NCI-H1092 (cell line): ENCODE measurements at regions not wholly inside any gene's neighbourhood (a gene's known extent, or its start where the extent isn't known, plus 50 kb on each side); places are given as distances from the start of the nearest gene placed in this dataset.

Source experiments
- DNase-seq: peaks from one replicate; lab custom pipeline; 2025; lab: John Stamatoyannopoulos, UW

GRCh38 chr6:142561511-142562265 is 259.9 kb downstream of the ADGRG6 start:
- DNase-seq, result no peak

DNA sequence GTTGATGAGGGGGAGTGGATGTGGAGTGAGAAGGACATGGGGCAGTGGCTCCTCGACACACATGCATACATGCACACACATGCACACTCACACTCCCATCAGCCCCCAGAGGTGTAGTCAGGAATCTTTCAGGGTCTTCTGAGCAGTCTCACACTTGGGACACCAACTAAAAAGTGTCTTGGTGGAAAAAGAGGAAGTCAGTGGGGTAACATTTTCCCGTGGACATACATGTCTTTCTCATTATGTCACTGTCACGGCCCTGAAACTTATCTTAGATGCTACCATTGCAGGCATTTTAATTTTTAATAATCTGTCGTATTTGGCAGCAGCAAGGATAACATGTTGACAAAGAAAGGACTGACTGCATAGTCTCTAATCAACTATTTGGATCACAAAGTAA is 261.1 kb downstream of the ADGRG6 start:
- DNase-seq, result no peak

GRCh38 chr6:142566628-142567396 is 265.0 kb downstream of the ADGRG6 start:
- DNase-seq, result peak; percentile 1

GRCh38 chr6:142567461-142567860 is 265.7 kb downstream of the ADGRG6 start:
- no peak for DNase-seq

DNA sequence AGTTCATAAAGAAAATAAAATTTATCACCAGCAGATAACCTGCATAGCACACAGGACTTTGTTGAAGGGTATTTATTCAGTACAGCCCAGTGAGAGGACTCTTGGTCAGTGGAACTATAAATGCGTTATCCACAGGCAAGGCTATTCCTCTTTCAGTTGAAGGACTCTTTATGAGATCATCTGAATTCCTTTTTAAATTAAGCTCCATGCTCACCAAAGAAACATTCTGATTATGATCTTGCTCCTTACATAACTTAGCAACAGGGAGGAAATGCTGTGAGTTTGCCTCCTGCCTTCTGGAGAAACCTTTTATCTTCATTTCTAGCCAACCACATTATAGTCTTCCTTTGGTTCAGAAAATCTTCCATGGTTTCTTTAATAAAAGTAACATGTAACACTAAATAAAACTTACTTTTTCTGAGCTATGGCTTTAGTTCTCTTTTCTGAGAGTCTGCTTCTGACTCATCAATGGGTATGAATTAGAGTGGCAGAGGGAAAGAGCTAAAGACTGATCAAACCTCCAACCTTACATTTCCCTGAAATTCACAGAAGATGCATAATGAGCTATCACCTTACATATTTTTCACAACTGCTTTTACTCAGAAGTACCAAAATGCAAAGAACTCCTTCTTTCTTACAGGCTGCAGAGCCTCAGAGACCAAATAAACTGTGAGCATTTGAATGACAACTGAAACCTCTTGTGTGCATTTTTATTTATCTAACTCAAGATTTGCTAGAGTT is 267.2 kb downstream of the ADGRG6 start:
- DNase-seq, result no peak

DNA sequence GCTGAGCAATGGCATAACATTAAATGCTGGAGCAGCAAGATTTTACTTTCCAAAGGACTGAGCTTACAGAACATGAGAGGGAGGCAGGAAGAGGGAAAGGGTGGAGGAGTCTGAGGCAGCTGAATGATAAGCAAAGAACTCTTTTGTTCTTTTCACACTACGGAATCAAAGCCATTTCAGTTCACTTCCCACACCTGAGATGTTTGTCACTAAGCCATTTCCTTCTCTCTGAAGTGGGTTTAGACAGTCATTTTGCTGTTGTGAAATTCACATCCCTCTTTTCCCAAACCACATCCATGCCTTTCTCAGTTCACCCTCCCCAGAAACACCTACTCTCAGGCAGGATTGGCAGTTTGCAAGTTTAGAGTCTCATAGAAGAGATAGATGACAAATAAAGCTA is 267.9 kb downstream of the ADGRG6 start:
- no peak for DNase-seq

- DNase-seq, result no peak
Observed at GRCh38 chr6:142570221-142570671, 268.4 kb downstream of the ADGRG6 start.

- DNase-seq, result no peak
Observed at GRCh38 chr6:142592876-142593275, 291.1 kb downstream of the ADGRG6 start.

DNA sequence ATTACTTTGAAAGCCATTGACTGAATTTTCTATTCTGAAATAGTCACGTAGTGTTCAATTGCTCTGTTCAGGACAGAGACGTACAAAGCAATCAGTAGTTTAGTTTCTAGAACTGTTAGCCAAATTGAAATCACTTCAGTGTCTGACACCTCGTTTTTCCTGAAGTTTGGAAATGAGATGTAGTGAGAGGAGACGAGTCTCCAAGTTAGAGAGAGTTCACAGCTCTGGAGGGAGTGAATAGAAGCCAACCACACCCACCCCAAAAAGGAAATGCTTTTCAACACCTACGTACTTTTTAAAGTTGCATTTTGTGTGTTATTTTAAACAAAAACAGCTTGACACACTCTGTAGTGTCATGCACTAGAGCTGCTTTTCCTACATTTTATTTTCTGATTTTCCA is 296.0 kb downstream of the ADGRG6 start:
- DNase-seq, result no peak

- no peak for DNase-seq
Observed at GRCh38 chr6:142601427-142601826, 299.6 kb downstream of the ADGRG6 start.

GRCh38 chr6:142602972-142603371 is 301.2 kb downstream of the ADGRG6 start:
- DNase-seq, result no peak

DNA sequence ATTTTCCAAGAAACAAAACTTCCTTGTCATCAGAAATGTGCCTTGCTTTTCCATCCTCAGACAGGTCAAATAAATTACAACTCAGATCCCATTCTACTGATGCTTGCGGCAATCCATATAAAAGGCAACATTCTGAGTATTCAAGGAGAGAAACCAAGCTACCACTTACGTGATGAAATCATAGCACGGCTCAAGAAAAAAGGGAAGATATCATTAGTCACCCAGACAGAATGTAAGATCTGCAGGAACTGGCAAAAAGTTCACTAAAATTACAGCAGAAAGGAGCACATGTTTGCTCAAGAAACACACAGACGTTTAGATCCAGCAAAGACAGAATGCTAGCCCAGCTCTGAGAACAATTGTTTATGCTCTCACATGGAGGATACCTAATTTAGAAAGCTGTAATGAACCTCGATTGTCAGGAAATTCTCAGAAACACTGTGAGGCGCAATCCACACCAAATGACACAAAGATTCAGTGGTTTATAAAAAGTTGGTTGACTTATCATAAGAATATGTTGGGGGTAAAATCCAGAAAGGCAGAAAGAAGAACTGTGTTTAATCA is 304.2 kb downstream of the ADGRG6 start:
- DNase-seq, result no peak

DNA sequence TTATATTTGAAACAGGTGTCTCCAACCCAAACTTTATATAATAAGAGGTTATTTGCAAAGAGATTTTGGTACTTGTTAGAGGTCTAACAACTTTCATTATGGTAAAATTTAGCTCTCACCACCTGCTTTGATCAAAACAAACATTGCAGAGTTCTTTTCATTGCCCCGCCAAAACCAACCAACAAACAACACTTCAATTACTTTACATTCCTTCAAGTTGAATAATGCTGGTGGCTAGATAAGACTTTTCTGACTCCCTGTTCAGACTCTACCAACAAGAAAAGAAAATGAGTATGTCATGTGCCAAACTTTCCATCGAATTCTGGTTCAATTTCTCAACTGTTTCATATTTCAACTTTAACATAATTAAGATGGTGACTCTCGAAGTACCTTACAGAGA is 311.1 kb downstream of the ADGRG6 start:
- DNase-seq, result no peak

- no peak for DNase-seq
Observed at GRCh38 chr6:142613981-142614380, 312.2 kb downstream of the ADGRG6 start.

GRCh38 chr6:142617158-142617557 is 315.4 kb downstream of the ADGRG6 start:
- DNase-seq, result no peak

DNA sequence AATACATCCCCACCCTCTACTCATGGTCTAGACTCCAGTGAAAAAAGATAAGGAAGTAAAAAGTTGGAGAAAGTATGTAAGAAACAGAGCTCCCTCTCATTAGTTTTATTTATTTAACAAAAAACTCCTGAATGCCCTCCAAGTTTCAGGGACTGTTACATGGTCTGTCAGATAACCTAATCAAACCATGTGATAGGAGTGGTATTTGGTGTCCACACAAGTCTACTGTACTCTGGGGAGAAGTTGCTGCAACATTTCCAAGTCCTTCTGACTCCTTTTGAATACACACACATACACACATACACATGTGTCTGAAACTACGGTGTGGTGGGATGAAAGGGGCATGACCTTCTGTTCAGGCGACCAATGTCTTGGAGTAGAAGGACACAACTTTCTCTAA is 320.0 kb downstream of the ADGRG6 start:
- DNase-seq, result no peak

GRCh38 chr6:142624978-142625715 is 319.8 kb downstream of the HIVEP2 start:
- no peak for DNase-seq

DNA sequence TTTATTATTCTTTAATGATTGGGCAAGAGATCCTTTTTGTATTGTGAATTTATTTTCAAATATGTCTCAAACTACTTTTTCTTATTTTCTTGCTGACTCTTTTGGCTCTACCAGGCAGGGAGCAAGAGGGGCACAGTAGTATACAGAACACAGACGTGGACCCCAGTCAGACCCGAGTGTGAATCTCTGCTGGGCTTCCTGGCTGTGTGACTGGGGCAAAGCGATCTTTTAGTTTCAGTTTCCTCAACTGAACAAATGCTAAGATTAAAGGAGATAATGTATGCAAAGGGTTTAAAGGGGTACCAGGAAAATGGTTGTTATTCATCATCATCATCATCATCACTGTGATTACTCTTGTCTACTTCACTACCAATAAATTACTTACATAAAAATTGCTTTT is 317.5 kb downstream of the HIVEP2 start:
- no peak for DNase-seq

DNA sequence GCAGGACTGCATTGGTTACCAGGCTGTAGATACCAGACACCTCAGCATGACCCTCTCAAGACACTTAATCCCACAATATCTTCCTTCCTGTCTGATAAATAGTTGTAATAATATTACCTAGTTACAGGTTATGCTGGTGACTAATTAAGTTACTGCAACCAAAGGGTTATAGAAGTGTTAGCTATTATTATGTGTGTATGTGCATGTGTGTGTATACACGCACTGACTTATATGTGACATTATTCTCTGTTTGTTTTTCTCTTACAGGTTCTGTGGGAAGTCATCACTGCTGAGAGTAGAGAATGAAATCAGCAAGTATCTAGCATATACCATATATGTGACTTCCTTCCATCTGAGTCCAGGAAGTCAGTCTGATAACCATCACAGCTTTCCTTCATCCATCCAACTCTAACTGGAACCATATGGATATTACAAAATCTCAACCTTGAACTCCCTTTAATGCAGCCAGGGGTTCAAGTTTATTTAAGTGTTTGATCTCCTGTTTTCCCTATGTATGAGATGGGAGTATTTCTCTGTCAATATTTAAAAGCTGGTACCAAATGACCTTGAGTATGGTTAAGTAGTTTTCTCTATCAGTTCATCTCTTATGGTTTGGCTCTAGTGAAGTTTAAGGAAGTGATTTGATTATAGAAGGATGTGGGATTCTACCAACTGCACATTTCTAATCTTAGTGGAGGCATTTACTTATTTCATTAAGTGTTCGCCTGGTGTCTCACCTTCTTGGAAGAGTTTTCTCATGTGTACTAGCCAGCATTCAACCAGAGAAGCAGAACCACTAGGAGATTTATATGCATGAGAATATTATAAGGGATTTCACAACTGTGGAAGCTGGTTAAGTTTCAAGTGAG is 313.2 kb downstream of the HIVEP2 start:
- DNase-seq, result no peak

DNA sequence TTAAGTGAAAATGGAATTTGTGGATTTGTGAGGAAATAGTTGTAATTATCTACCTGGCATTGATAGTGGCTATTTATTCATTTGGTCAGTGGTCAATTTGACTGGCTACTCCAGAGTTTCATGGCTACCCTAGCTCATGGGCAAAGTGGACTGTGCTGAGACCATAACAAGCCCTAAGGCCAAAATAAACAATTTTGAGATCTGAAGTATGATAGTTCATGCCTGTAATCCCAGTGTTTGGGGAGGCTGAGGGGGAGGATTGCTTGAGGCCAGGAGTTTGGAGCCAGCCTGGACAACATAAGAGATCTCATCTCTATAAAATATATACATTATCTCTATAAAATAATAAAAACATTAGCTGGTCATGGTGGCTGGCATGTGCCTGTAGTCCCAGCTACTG is 311.7 kb downstream of the HIVEP2 start:
- DNase-seq, result no peak

DNA sequence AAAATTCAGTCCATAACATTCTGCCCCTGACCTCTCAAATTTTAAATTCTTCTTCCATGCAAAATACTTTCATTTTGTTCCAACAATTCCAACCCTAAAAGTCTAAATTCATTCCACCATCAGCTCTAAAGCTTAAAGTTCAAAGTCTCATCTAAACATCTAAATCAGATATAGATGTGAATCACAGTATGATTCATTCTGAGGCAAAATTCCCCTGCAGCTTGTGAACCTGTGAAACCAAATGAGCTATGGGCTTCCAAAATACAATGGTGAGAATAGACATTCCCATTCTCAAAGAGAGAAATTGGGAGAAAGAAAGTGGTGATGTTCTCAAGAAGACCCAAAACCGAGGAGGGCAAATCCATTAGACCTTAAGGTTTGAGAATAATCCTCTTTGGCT is 309.8 kb downstream of the HIVEP2 start:
- DNase-seq, result no peak
